ENCODE measurements at regions not wholly inside any gene's neighbourhood (a gene's known extent, or its start where the extent isn't known, plus 50 kb on each side); places are given as distances from the start of the nearest gene placed in this dataset.

- no peaks in the 10 kb centered on the region for H3K27me3 ChIP-seq (replicated peaks; ENCODE audit: insufficient read depth)
- DNase-seq (ENCODE audit: low spot score): no peak
- H3K4me3 ChIP-seq: no peak overlapping the region
- intact Hi-C loops (cut with DNase I): no loop called here
- no peak for TF ChIP-seq POLR2AphosphoS5 (IDR thresholded peaks at IDR 0.05)
- no peak for TF ChIP-seq POLR2A (IDR thresholded peaks at IDR 0.05)
- no peak for TF ChIP-seq CTCF (IDR thresholded peaks at IDR 0.05)
- no peaks in the 10 kb centered on the region for H3K9me3 ChIP-seq
- H3K27ac ChIP-seq: no peak overlapping the region
- 87% methylated on average over 12 of the region's 12 CpGs for WGBS
- no peaks in the 10 kb centered on the region for H3K4me1 ChIP-seq (replicated peaks)
- H3K36me3 ChIP-seq: no peaks in the 10 kb centered on the region
Observed at GRCh38 chr2:16204886-16205620, 264.7 kb downstream of the MYCN start.

- Histone ChIP-seq H3K27ac (no peak overlapping the region), H3K4me3 (no peak overlapping the region), H3K4me1 (replicated peaks) (no peaks in the 10 kb centered on the region), H3K27me3 (replicated peaks; ENCODE audit: insufficient read depth) (no peaks in the 10 kb centered on the region), H3K9me3 (no peaks in the 10 kb centered on the region), H3K36me3 (no peaks in the 10 kb centered on the region)
- TF ChIP-seq POLR2A (IDR thresholded peaks at IDR 0.05): no peak
- TF ChIP-seq CTCF (IDR thresholded peaks at IDR 0.05): no peak
- no peak for TF ChIP-seq POLR2AphosphoS5 (IDR thresholded peaks at IDR 0.05)
- WGBS: 100% methylated on average over 1 of the region's 1 CpG
- DNase-seq (ENCODE audit: low spot score): no peak
- intact Hi-C loops (cut with DNase I): no loop called here
Observed at GRCh38 chr2:16204251-16204650, 263.9 kb downstream of the MYCN start.

GRCh38 chr2:16203691-16204090 is 263.3 kb downstream of the MYCN start:
- whole genome bisulfite sequencing: 87% methylated on average over 8 of the region's 8 CpGs
- no peaks in the 10 kb centered on the region for H3K27me3 ChIP-seq (replicated peaks; ENCODE audit: insufficient read depth)
- no peaks in the 10 kb centered on the region for H3K4me1 ChIP-seq (replicated peaks)
- no peaks in the 10 kb centered on the region for H3K9me3 ChIP-seq
- TF ChIP-seq POLR2A (IDR thresholded peaks at IDR 0.05): no peak
- TF ChIP-seq POLR2AphosphoS5 (IDR thresholded peaks at IDR 0.05): no peak
- TF ChIP-seq CTCF (IDR thresholded peaks at IDR 0.05): no peak
- no peaks in the 10 kb centered on the region for H3K36me3 ChIP-seq
- no peak for DNase-seq (ENCODE audit: low spot score)
- intact Hi-C loops (cut with DNase I): no loop called here
- H3K4me3 ChIP-seq: no peak overlapping the region
- no peak overlapping the region for H3K27ac ChIP-seq

GRCh38 chr2:16203069-16203468 is 262.7 kb downstream of the MYCN start:
- no peak overlapping the region for H3K4me3 ChIP-seq
- no peaks in the 10 kb centered on the region for H3K9me3 ChIP-seq
- TF ChIP-seq POLR2AphosphoS5 (IDR thresholded peaks at IDR 0.05) (no peak), CTCF (IDR thresholded peaks at IDR 0.05) (no peak), POLR2A (IDR thresholded peaks at IDR 0.05) (no peak)
- 79% methylated on average over 2 of the region's 2 CpGs for WGBS
- H3K27me3 ChIP-seq (replicated peaks; ENCODE audit: insufficient read depth): no peaks in the 10 kb centered on the region
- H3K36me3 ChIP-seq: no peaks in the 10 kb centered on the region
- intact Hi-C loops (cut with DNase I): no loop called here
- DNase-seq (ENCODE audit: low spot score): no peak
- H3K27ac ChIP-seq: no peak overlapping the region
- no peaks in the 10 kb centered on the region for H3K4me1 ChIP-seq (replicated peaks)
